H9 (cell line): ENCODE measurements at regions not wholly inside any gene's neighbourhood (a gene's known extent, or its start where the extent isn't known, plus 50 kb on each side); places are given as distances from the start of the nearest gene placed in this dataset.
"Not testable (repeated sequence)": the region's sequence is repeated elsewhere in the genome, so short reads cannot be mapped to it uniquely, and the experiment has no call there.

Source experiments
- DNase-seq: peaks from one replicate; pipeline ENCODE4 v3.0.0-alpha.2; 2017
- H2AFZ ChIP-seq: one replicate; pipeline ENCODE4 v1.6.1; 2013; ENCODE audit warnings: mild to moderate bottlenecking, low read length, control low read depth, moderate library complexity
- H2AK5ac ChIP-seq: 2 replicates; pipeline ENCODE4 v1.6.1; 2013; ENCODE audit warnings: low read length, control low read depth, mixed read lengths; ENCODE audit not compliant: insufficient read length
- H2BK120ac ChIP-seq: one replicate; pipeline ENCODE4 v1.6.1; 2013; ENCODE audit warnings: low read depth, mild to moderate bottlenecking, low read length, control low read depth, inconsistent platforms; ENCODE audit not compliant: poor library complexity, severe bottlenecking
- H2BK12ac ChIP-seq: 2 replicates; pipeline ENCODE4 v1.6.1; 2013; ENCODE audit warnings: low read length, control low read depth, mixed read lengths, low read depth; ENCODE audit not compliant: insufficient read length
- H2BK15ac ChIP-seq: 2 replicates; pipeline ENCODE4 v1.6.1; 2013; ENCODE audit warnings: low read depth, low read length, control low read depth
- H2BK20ac ChIP-seq: one replicate; pipeline ENCODE4 v1.6.1; 2013; ENCODE audit warnings: low read depth, mild to moderate bottlenecking, low read length, control low read depth, inconsistent platforms; ENCODE audit not compliant: poor library complexity, severe bottlenecking
- H2BK5ac ChIP-seq: 2 replicates; pipeline ENCODE4 v1.6.1; 2013; ENCODE audit warnings: low read length, control low read depth, mixed read lengths; ENCODE audit not compliant: insufficient read length
- H3K14ac ChIP-seq: 2 replicates; pipeline ENCODE4 v1.6.1; 2013; ENCODE audit warnings: low read length, control low read depth; ENCODE audit not compliant: insufficient read depth
- H3K18ac ChIP-seq: 2 replicates; pipeline ENCODE4 v1.6.1; 2013; ENCODE audit warnings: low read depth, mild to moderate bottlenecking, mixed read lengths, low read length, control low read depth; ENCODE audit not compliant: insufficient read length
- H3K23ac ChIP-seq: 2 replicates; pipeline ENCODE4 v1.6.1; 2013; ENCODE audit warnings: low read length, control low read depth, mixed read lengths, low read depth; ENCODE audit not compliant: insufficient read length
- H3K23me2 ChIP-seq: 2 replicates; pipeline ENCODE4 v1.6.1; 2013; ENCODE audit warnings: low read depth, mild to moderate bottlenecking, mixed read lengths, low read length, control low read depth; ENCODE audit not compliant: insufficient read length, poor library complexity, severe bottlenecking
- H3K27ac ChIP-seq: 2 replicates; pipeline ENCODE4 v1.5.1; 2013; ENCODE audit warnings: low read length, control low read depth, mixed read lengths, low read depth; ENCODE audit not compliant: insufficient read length
- H3K27me3 ChIP-seq: 2 replicates; pipeline ENCODE4 v1.6.1; 2013; ENCODE audit warnings: low read length, control low read depth, inconsistent platforms; ENCODE audit not compliant: insufficient read depth
- H3K4ac ChIP-seq: 2 replicates; pipeline ENCODE4 v1.6.1; 2013; ENCODE audit warnings: low read depth, mild to moderate bottlenecking, control low read depth, inconsistent platforms, low read length, moderate library complexity
- H3K4me1 ChIP-seq: 2 replicates; pipeline ENCODE4 v1.6.1; 2013; ENCODE audit warnings: low read length, control low read depth, inconsistent platforms; ENCODE audit not compliant: insufficient read depth
- H3K4me2 ChIP-seq: 2 replicates; pipeline ENCODE4 v1.6.1; 2013; ENCODE audit warnings: low read length, control low read depth, mixed read lengths; ENCODE audit not compliant: insufficient read length, insufficient read depth
- H3K56ac ChIP-seq: 2 replicates; pipeline ENCODE4 v1.6.1; 2013; ENCODE audit warnings: low read depth, mild to moderate bottlenecking, mixed read lengths, low read length, control low read depth; ENCODE audit not compliant: insufficient read length
- H3K79me1 ChIP-seq: 2 replicates; pipeline ENCODE4 v1.6.1; 2013; ENCODE audit warnings: low read depth, mild to moderate bottlenecking, moderate library complexity, low read length, control low read depth, inconsistent platforms; ENCODE audit not compliant: insufficient read depth, poor library complexity, severe bottlenecking
- H3K79me2 ChIP-seq: 2 replicates; pipeline ENCODE4 v1.6.1; 2013; ENCODE audit warnings: low read length, control low read depth, inconsistent platforms; ENCODE audit not compliant: insufficient read depth
- H3K9ac ChIP-seq: 2 replicates; pipeline ENCODE4 v1.6.1; 2013; ENCODE audit warnings: low read length, control low read depth, mixed read lengths; ENCODE audit not compliant: insufficient read length; ENCODE audit errors: extremely low read depth
- H3K9me3 ChIP-seq: one replicate; pipeline ENCODE4 v1.6.1; 2013; ENCODE audit warnings: low read depth, low read length, inconsistent platforms; ENCODE audit not compliant: control insufficient read depth
- H3T11ph ChIP-seq: one replicate; pipeline ENCODE4 v1.6.1; 2013; ENCODE audit warnings: mild to moderate bottlenecking, low read length, control low read depth, inconsistent platforms
- H4K20me1 ChIP-seq: one replicate; pipeline ENCODE4 v1.6.1; 2013; ENCODE audit not compliant: control insufficient read depth, insufficient read length, insufficient read depth
- H4K5ac ChIP-seq: 2 replicates; pipeline ENCODE4 v1.6.1; 2013; ENCODE audit warnings: low read depth, mild to moderate bottlenecking, mixed read lengths, low read length, control low read depth; ENCODE audit not compliant: insufficient read length
- H4K8ac ChIP-seq: replicated peaks from 2 replicates; pipeline ENCODE4 v1.6.1; 2013; ENCODE audit warnings: low read length, control low read depth, mixed read lengths, low read depth; ENCODE audit not compliant: insufficient read length
- H4K91ac ChIP-seq: 2 replicates; pipeline ENCODE4 v1.6.1; 2013; ENCODE audit warnings: low read depth, mild to moderate bottlenecking, moderate library complexity, mixed read lengths, low read length, control low read depth; ENCODE audit not compliant: insufficient read length
- H3K27ac Mint-ChIP-seq, 3 experiments: 2 replicates in 2 of 3; 3 replicates in 1 of 3; pipeline ENCODE4 v1.8.0; 2020 to 2021; ENCODE audit warnings: mixed read lengths in 3 of 3, mild to moderate bottlenecking in 1 of 3, moderate library complexity in 1 of 3
- H3K27me3 Mint-ChIP-seq: 2 replicates; pipeline ENCODE4 v1.8.0; 2021; ENCODE audit warnings: low read depth, mild to moderate bottlenecking, moderate library complexity, mixed read lengths
- H3K36me3 Mint-ChIP-seq, 3 experiments: 2 replicates in 2 of 3; 3 replicates in 1 of 3; pipeline ENCODE4 v1.8.0; 2020 to 2021; ENCODE audit warnings: low read depth in 3 of 3, mixed read lengths in 3 of 3; ENCODE audit not compliant: insufficient read depth in 1 of 3
- H3K4me1 Mint-ChIP-seq, 2 experiments: 2 replicates each; pipeline ENCODE4 v1.8.0; 2020; ENCODE audit warnings: mixed read lengths in 2 of 2
- H3K4me3 Mint-ChIP-seq, 2 experiments: 2 replicates in 1 of 2; 3 replicates in 1 of 2; pipeline ENCODE4 v1.8.0; 2020 to 2021; ENCODE audit warnings: mild to moderate bottlenecking in 2 of 2, mixed read lengths in 2 of 2, moderate library complexity in 1 of 2
- H3K9me3 Mint-ChIP-seq, 2 experiments: 2 replicates in 1 of 2; 3 replicates in 1 of 2; pipeline ENCODE4 v1.8.0; 2020; ENCODE audit warnings: mild to moderate bottlenecking in 2 of 2, mixed read lengths in 2 of 2, moderate library complexity in 1 of 2
- WGBS: extraction: QIAGEN DNeasy Blood & Tissue Kit; methylation state at CpG from one replicate; pipeline ENCODE4 v1.1.7; 2013; ENCODE audit warnings: missing lambda C conversion rate, low lambda C conversion rate, mixed read lengths; ENCODE audit not compliant: insufficient read length; ENCODE audit errors: extremely low coverage; 5-methylcytosine and 5-hydroxymethylcytosine counted together
- TF ChIP-seq, protein P1 (sequence below): fragments of 200-600 bp; sonication (generic); conservative IDR thresholded peaks from 3 replicates; pipeline ENCODE4 v1.8.0; 2021; ENCODE audit warnings: antibody characterized with exemption, mild to moderate bottlenecking

DNA sequence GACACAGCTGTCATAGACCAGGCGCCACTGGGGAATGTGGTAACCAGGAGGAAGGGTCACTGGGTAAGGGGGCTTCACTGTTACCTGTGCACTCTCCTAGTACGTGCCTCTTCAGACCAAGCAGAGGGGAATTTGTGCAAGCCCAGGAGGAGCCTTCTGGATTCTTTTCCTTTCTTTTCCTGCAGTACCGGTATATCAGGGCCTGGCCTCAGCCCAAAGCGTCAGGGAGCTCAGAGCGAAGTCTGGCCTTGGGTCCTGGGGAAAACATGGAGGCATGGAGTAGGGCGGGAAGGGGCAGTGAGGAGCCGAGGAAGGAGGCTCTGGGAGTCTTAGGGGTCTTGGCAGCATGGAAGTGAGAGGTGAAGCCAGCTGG, 133.6 kb upstream of the GDF10 start:
- H4K20me1 ChIP-seq: no peaks in the 10 kb centered on the region
- H4K91ac ChIP-seq: no peak overlapping the region
- peaks cover 3% of the 10 kb centered on the region for H3K23me2 ChIP-seq
- H3K27ac ChIP-seq: no peak overlapping the region
- Mint-ChIP-seq H3K4me3 (no peak overlapping the region), H3K27ac (no peak overlapping the region), H3K36me3 (peaks cover 6 to 20% (median 6%) of the 10 kb centered on the region in 3 experiments; a peak in 6 of 7 replicates), H3K9me3 (peaks cover 22 to 25% of the 10 kb centered on the region in 2 experiments), H3K27me3 (peaks cover 3% of the 10 kb centered on the region; the same call in 1 of the 2 replicates), H3K4me1 (no peaks in the 10 kb centered on the region)
- H3K9ac ChIP-seq: no peak overlapping the region
- H3K4ac ChIP-seq: no peak overlapping the region
- H2BK20ac ChIP-seq: no peak overlapping the region
- no peak overlapping the region for H3T11ph ChIP-seq
- no peaks in the 10 kb centered on the region for H3K79me2 ChIP-seq
- no peak overlapping the region for H2AK5ac ChIP-seq
- no peak overlapping the region for H4K5ac ChIP-seq
- H3K56ac ChIP-seq: no peak overlapping the region
- no peaks in the 10 kb centered on the region for H3K27me3 ChIP-seq
- H3K4me1 ChIP-seq: no peaks in the 10 kb centered on the region
- H3K79me1 ChIP-seq: no peaks in the 10 kb centered on the region
- DNase-seq: no peak
- no peak overlapping the region for H3K14ac ChIP-seq
- peaks cover 5% of the 10 kb centered on the region for H3K9me3 ChIP-seq
- no peak overlapping the region for H4K8ac ChIP-seq
- no peak overlapping the region for H3K18ac ChIP-seq
- H2BK12ac ChIP-seq: no peak overlapping the region
- H3K4me2 ChIP-seq: no peak overlapping the region
- H2BK5ac ChIP-seq: no peak overlapping the region
- no peak overlapping the region for H2BK15ac ChIP-seq
- H2AFZ ChIP-seq: no peak overlapping the region
- no CpG with 5 or more reads among the region's 7 CpGs for WGBS
- no peak overlapping the region for H3K23ac ChIP-seq
- TF ChIP-seq, protein P1, sequence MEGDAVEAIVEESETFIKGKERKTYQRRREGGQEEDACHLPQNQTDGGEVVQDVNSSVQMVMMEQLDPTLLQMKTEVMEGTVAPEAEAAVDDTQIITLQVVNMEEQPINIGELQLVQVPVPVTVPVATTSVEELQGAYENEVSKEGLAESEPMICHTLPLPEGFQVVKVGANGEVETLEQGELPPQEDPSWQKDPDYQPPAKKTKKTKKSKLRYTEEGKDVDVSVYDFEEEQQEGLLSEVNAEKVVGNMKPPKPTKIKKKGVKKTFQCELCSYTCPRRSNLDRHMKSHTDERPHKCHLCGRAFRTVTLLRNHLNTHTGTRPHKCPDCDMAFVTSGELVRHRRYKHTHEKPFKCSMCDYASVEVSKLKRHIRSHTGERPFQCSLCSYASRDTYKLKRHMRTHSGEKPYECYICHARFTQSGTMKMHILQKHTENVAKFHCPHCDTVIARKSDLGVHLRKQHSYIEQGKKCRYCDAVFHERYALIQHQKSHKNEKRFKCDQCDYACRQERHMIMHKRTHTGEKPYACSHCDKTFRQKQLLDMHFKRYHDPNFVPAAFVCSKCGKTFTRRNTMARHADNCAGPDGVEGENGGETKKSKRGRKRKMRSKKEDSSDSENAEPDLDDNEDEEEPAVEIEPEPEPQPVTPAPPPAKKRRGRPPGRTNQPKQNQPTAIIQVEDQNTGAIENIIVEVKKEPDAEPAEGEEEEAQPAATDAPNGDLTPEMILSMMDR: no peak
- H2BK120ac ChIP-seq: no peak overlapping the region

DNA sequence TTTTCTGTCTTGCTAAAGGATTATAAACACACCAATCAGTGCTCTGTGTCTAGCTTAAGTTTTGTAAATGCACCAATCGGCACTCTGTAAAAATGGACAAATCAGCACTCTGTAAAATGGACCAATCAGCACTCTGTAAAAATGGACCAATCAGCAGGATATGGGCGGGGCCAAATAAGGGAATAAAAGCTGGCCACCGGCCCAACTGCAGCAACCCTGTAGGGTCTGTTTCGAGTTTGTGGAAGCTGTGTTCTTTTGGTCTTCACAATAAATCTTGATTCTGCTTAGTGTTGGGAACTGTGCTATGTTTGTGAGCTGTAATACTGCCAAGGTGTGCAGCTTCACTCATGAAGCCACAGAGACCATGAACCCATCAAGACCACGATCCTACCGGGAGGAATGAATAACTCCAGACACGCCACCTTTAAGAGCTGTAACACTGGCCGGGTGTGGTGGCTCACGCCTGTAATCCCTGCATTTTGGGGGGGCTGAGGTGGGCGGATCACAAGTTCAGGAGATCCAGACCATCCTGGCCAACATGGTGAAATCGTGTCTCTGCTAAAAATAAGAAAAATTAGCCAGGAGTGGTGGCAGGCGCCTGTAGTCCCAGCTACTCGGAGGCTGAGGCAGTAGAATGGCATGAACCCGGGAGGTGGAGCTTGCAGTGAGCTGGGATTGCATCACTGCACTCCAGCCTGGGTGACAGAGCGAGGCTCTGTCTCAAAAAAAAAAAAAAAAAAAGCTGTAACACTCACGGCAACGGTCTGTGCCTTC, 133.0 kb upstream of the GDF10 start:
- not testable (repeated sequence) for H3K14ac ChIP-seq, H4K91ac ChIP-seq, H3K27me3 Mint-ChIP-seq, H3K27ac ChIP-seq, H3K4me3 Mint-ChIP-seq, H3K23me2 ChIP-seq, H3K79me1 ChIP-seq, H3K4ac ChIP-seq, H3K18ac ChIP-seq, H3K27me3 ChIP-seq, H2BK120ac ChIP-seq, H3K4me2 ChIP-seq, H2AFZ ChIP-seq, H3K56ac ChIP-seq, H3T11ph ChIP-seq, H2BK12ac ChIP-seq, H3K79me2 ChIP-seq, H3K4me1 Mint-ChIP-seq, H3K27ac Mint-ChIP-seq, H2AK5ac ChIP-seq, H3K9me3 ChIP-seq, H3K9ac ChIP-seq, H3K23ac ChIP-seq, H4K8ac ChIP-seq, H3K4me1 ChIP-seq, H2BK15ac ChIP-seq, H2BK20ac ChIP-seq, DNase-seq, H4K20me1 ChIP-seq, H2BK5ac ChIP-seq, H4K5ac ChIP-seq
- Mint-ChIP-seq H3K36me3 (peaks cover 6 to 20% (median 10%) of the 10 kb centered on the region in 3 experiments; a peak in 6 of 7 replicates), H3K9me3 (peaks cover 25 to 26% of the 10 kb centered on the region in 2 experiments)
- WGBS: no CpG with 5 or more reads among the region's 17 CpGs
